IMR-90 (cell line): ENCODE measurements at regions not wholly inside any gene's neighbourhood (a gene's known extent, or its start where the extent isn't known, plus 50 kb on each side); places are given as distances from the start of the nearest gene placed in this dataset.

Source experiments
- ATAC-seq: fragments of 200-7000 bp; cut with Tn5 transposase; 2 replicates; pipeline ENCODE4 v1.9.1; 2020; ENCODE audit warnings: low read depth, mild to moderate bottlenecking, moderate library complexity
- BruUV-seq: library from RNA; stranded (reverse); fragments of 400-500 nt; replicated peaks from 2 replicates; lab custom pipeline; 2021; lab: Mats Ljungman, UMichigan
- CTCF ChIA-PET: fragments of 300-600 bp; formaldehyde crosslinking; extraction: SDS; loops from one replicate; lab custom pipeline; 2021; ENCODE audit warnings: antibody characterized with exemption; lab: Yijun Ruan, JAX
- POLR2A ChIA-PET: fragments of 300-600 bp; sonication (Branson Sonifier 250); formaldehyde crosslinking; loops from one replicate; lab custom pipeline; 2022; ENCODE audit warnings: antibody characterized with exemption; ENCODE audit not compliant: unreplicated experiment; lab: Charles Lee
- DNase-seq: peaks from one replicate; pipeline ENCODE4 v3.0.0; 2013
- H2AFZ ChIP-seq: replicated peaks from 2 replicates; pipeline ENCODE3; 2013; ENCODE audit warnings: low read length, mild to moderate bottlenecking; ENCODE audit not compliant: poor library complexity
- H2AK5ac ChIP-seq: 2 replicates; pipeline ENCODE4 v1.6.1; 2013; ENCODE audit warnings: low read depth, low read length, inconsistent platforms
- H2AK9ac ChIP-seq: replicated peaks from 2 replicates; pipeline ENCODE3; 2013; ENCODE audit warnings: mild to moderate bottlenecking, low read depth, low read length, moderate library complexity; ENCODE audit not compliant: poor library complexity
- H2BK120ac ChIP-seq: 2 replicates; pipeline ENCODE4 v1.6.1; 2013; ENCODE audit warnings: low read depth, low read length, inconsistent platforms
- H2BK15ac ChIP-seq: 3 replicates; pipeline ENCODE4 v1.6.1; 2013; ENCODE audit warnings: low read depth, low read length, inconsistent platforms
- H2BK20ac ChIP-seq: 2 replicates; pipeline ENCODE4 v1.6.1; 2013; ENCODE audit warnings: low read depth, mild to moderate bottlenecking, inconsistent platforms, low read length, moderate library complexity
- H2BK5ac ChIP-seq: 2 replicates; pipeline ENCODE4 v1.6.1; 2013; ENCODE audit warnings: mild to moderate bottlenecking, low read depth, low read length, inconsistent platforms; ENCODE audit not compliant: poor library complexity, severe bottlenecking
- H3K14ac ChIP-seq: replicated peaks from 2 replicates; pipeline ENCODE4 v1.6.1; 2013; ENCODE audit warnings: low read depth, low read length, inconsistent platforms
- H3K18ac ChIP-seq: 2 replicates; pipeline ENCODE4 v1.6.1; 2013; ENCODE audit warnings: low read depth, low read length, control low read depth
- H3K23ac ChIP-seq: 2 replicates; pipeline ENCODE4 v1.6.1; 2013; ENCODE audit warnings: low read depth, low read length, inconsistent platforms
- H3K27ac ChIP-seq: 2 replicates; pipeline ENCODE4 v1.5.1; 2013; ENCODE audit warnings: mild to moderate bottlenecking, control low read depth, low read length; ENCODE audit not compliant: insufficient read depth
- H3K27me3 ChIP-seq: 2 replicates; pipeline ENCODE4 v1.6.1; 2013; ENCODE audit warnings: low read length; ENCODE audit not compliant: control insufficient read depth, insufficient read depth
- H3K36me3 ChIP-seq: 2 replicates; pipeline ENCODE4 v1.6.1; 2013; ENCODE audit warnings: low read length, mixed read lengths; ENCODE audit not compliant: control insufficient read depth, insufficient read depth
- H3K4ac ChIP-seq: 2 replicates; pipeline ENCODE4 v1.6.1; 2013; ENCODE audit warnings: low read depth, low read length, inconsistent platforms
- H3K4me1 ChIP-seq: 2 replicates; pipeline ENCODE4 v1.6.1; 2013; ENCODE audit warnings: low read length, mixed read lengths; ENCODE audit not compliant: control insufficient read depth, insufficient read depth
- H3K4me2 ChIP-seq: 2 replicates; pipeline ENCODE4 v1.6.1; 2013; ENCODE audit warnings: low read depth, mild to moderate bottlenecking, control low read depth, low read length, moderate library complexity
- H3K4me3 ChIP-seq: 2 replicates; pipeline ENCODE4 v1.5.1; 2013; ENCODE audit warnings: low read depth, mild to moderate bottlenecking, control low read depth, low read length, moderate library complexity; ENCODE audit not compliant: insufficient read depth
- H3K56ac ChIP-seq: 2 replicates; pipeline ENCODE4 v1.6.1; 2013; ENCODE audit warnings: low read length, inconsistent platforms; ENCODE audit not compliant: insufficient read depth; ENCODE audit errors: extremely low read depth
- H3K79me1 ChIP-seq, 2 experiments: 2 replicates each; pipeline ENCODE4 v1.6.1; 2013; ENCODE audit warnings: low read length in 2 of 2, inconsistent platforms in 1 of 2, low read depth in 1 of 2
- H3K9ac ChIP-seq: 2 replicates; pipeline ENCODE4 v1.6.1; 2013; ENCODE audit warnings: low read depth, low read length, control low read depth
- H3K9me1 ChIP-seq: 2 replicates; pipeline ENCODE4 v1.6.1; 2013; ENCODE audit warnings: low read length, inconsistent platforms; ENCODE audit not compliant: insufficient read depth
- H3K9me3 ChIP-seq: 2 replicates; pipeline ENCODE4 v1.6.1; 2013; ENCODE audit warnings: low read length; ENCODE audit not compliant: control insufficient read depth, insufficient read depth
- H4K20me1 ChIP-seq: 2 replicates; pipeline ENCODE4 v1.6.1; 2013; ENCODE audit warnings: low read length, inconsistent platforms; ENCODE audit not compliant: insufficient read depth
- H4K5ac ChIP-seq: 2 replicates; pipeline ENCODE4 v1.6.1; 2013; ENCODE audit warnings: mild to moderate bottlenecking, low read depth, low read length, control low read depth
- H4K8ac ChIP-seq, 2 experiments: 2 replicates each; pipeline ENCODE4 v1.6.1; 2013; ENCODE audit warnings: low read depth in 2 of 2, low read length in 2 of 2, control low read depth in 1 of 2, inconsistent platforms in 1 of 2
- H4K91ac ChIP-seq: 2 replicates; pipeline ENCODE4 v1.6.1; 2013; ENCODE audit warnings: low read depth, low read length, inconsistent platforms; ENCODE audit not compliant: insufficient read depth
- BHLHE40 ChIP-seq: fragments of 150-350 bp; IDR thresholded peaks from 2 replicates; pipeline ENCODE4 v1.6.1; 2016; ENCODE audit warnings: mild to moderate bottlenecking, low read depth, low read length
- CEBPB ChIP-seq: IDR thresholded peaks from 2 replicates; pipeline ENCODE4 v1.6.1; 2012; ENCODE audit warnings: low read depth, low read length, improper control_type of control experiment
- CHD1 ChIP-seq: IDR thresholded peaks from 2 replicates; pipeline ENCODE4 v1.6.1; 2012; ENCODE audit warnings: low read depth, low read length, improper control_type of control experiment
- CTCF ChIP-seq: conservative IDR thresholded peaks from 2 replicates; pipeline ENCODE4 v1.5.1; 2012; ENCODE audit warnings: mild to moderate bottlenecking, low read depth, low read length, improper control_type of control experiment
- ELK1 ChIP-seq: fragments of 150-350 bp; IDR thresholded peaks from 2 replicates; pipeline ENCODE4 v1.6.1; 2016; ENCODE audit warnings: low read depth, mild to moderate bottlenecking, low read length, moderate library complexity, borderline replicate concordance
- FOS ChIP-seq: fragments of 150-350 bp; IDR thresholded peaks from 2 replicates; pipeline ENCODE4 v1.6.1; 2016; ENCODE audit warnings: low read depth, low read length
- MAFK ChIP-seq: IDR thresholded peaks from 2 replicates; pipeline ENCODE4 v1.6.1; 2012; ENCODE audit warnings: low read depth, low read length, improper control_type of control experiment
- MAZ ChIP-seq: IDR thresholded peaks from 2 replicates; pipeline ENCODE4 v1.6.1; 2012; ENCODE audit warnings: low read depth, mild to moderate bottlenecking, low read length, improper control_type of control experiment, moderate library complexity, borderline replicate concordance
- MXI1 ChIP-seq: IDR thresholded peaks from 2 replicates; pipeline ENCODE4 v1.6.1; 2012; ENCODE audit warnings: low read depth, mild to moderate bottlenecking, low read length, moderate library complexity, borderline replicate concordance
- NFE2L2 ChIP-seq: fragments of 150-350 bp; IDR thresholded peaks from 2 replicates; pipeline ENCODE4 v1.6.1; 2016; ENCODE audit warnings: low read depth, mild to moderate bottlenecking, low read length
- POLR2A ChIP-seq: IDR thresholded peaks from 2 replicates; pipeline ENCODE4 v1.6.1; 2012; ENCODE audit warnings: mild to moderate bottlenecking, low read depth, low read length
- RAD21 ChIP-seq: IDR thresholded peaks from 2 replicates; pipeline ENCODE4 v1.6.1; 2012; ENCODE audit warnings: low read length, improper control_type of control experiment
- RCOR1 ChIP-seq: IDR thresholded peaks from 2 replicates; pipeline ENCODE4 v1.6.1; 2012; ENCODE audit warnings: mild to moderate bottlenecking, low read length, improper control_type of control experiment; ENCODE audit not compliant: insufficient replicate concordance
- RFX5 ChIP-seq: IDR thresholded peaks from 2 replicates; pipeline ENCODE4 v1.8.0; 2012; ENCODE audit warnings: low read depth, mild to moderate bottlenecking, low read length, moderate library complexity
- SMC3 ChIP-seq: fragments of 150-350 bp; IDR thresholded peaks from 2 replicates; pipeline ENCODE4 v1.6.1; 2016; ENCODE audit warnings: low read depth, mild to moderate bottlenecking, antibody characterized with exemption, low read length, moderate library complexity
- USF2 ChIP-seq: fragments of 150-350 bp; IDR thresholded peaks from 2 replicates; pipeline ENCODE4 v1.6.1; 2017; ENCODE audit warnings: mild to moderate bottlenecking, antibody characterized with exemption, low read length, low read depth
- WGBS, 2 experiments: methylation state at CpG; one replicate each; pipeline versions ENCODE4 v1.1.5 to v1.1.7; 2013; ENCODE audit warnings: missing lambda C conversion rate in 2 of 2; ENCODE audit not compliant: insufficient read length in 1 of 2; ENCODE audit errors: extremely low coverage in 2 of 2; 5-methylcytosine and 5-hydroxymethylcytosine counted together
- dilution Hi-C: fragments of 300-500 bp; cut with HindIII; formaldehyde crosslinking; loops from one replicate; pipeline ENCODE4 v1.14.3; 2018; ENCODE audit warnings: low sequenced_read_pairs; ENCODE audit not compliant: unreplicated experiment
- in situ Hi-C: fragments of 300-500 bp; cut with MboI; formaldehyde crosslinking; loops from 3 replicates; pipeline ENCODE4 v1.14.3; 2019; ENCODE audit warnings: low sequenced_read_pairs, inconsistent platforms, mixed read lengths
- intact Hi-C: fragments of 100-400 bp; cut with micrococcal nuclease; formaldehyde crosslinking; loops from 2 replicates; pipeline ENCODE4 v1.10.0; 2022

- H2BK120ac ChIP-seq: no peak overlapping the region
- no TSS peak for BruUV-seq
- H3K36me3 ChIP-seq: no peaks in the 10 kb centered on the region
- H2AFZ ChIP-seq: peak overlapping the region; percentile 59
- H3K9ac ChIP-seq: no peak overlapping the region
- H2BK20ac ChIP-seq: no peak overlapping the region
- DNase-seq (peak; percentile 56), ATAC-seq (no peak)
- H2AK5ac ChIP-seq: no peak overlapping the region
- no peak overlapping the region for H3K4me3 ChIP-seq
- no peak overlapping the region for H3K27ac ChIP-seq
- H2BK15ac ChIP-seq: no peak overlapping the region
- H3K9me1 ChIP-seq: no peaks in the 10 kb centered on the region
- no peaks in the 10 kb centered on the region for H3K4me1 ChIP-seq
- no peak overlapping the region for H3K18ac ChIP-seq
- H2AK9ac ChIP-seq: no peak overlapping the region
- dilution Hi-C loops (no loop called here), in situ Hi-C loops (no loop called here), intact Hi-C loops (no loop called here)
- H3K56ac ChIP-seq: no peak overlapping the region
- H2BK5ac ChIP-seq: no peak overlapping the region
- H3K27me3 ChIP-seq: no peaks in the 10 kb centered on the region
- H4K5ac ChIP-seq: no peak overlapping the region
- H3K4ac ChIP-seq: no peak overlapping the region
- H3K14ac ChIP-seq: no peak overlapping the region
- TF ChIP-seq CEBPB (no peak), SMC3 (no peak), FOS (no peak), RFX5 (no peak), ELK1 (no peak), CHD1 (no peak), BHLHE40 (no peak), RCOR1 (no peak), USF2 (no peak), MAZ (no peak), CTCF (no peak), MXI1 (no peak), NFE2L2 (no peak), RAD21 (no peak), MAFK (no peak), POLR2A (no peak)
- ChIA-PET CTCF (no interaction called here), POLR2A (no interaction called here)
- no peak overlapping the region for H4K8ac ChIP-seq
- no peak overlapping the region for H3K23ac ChIP-seq
- no peak overlapping the region for H4K91ac ChIP-seq
- no CpG with 5 or more reads among the region's 6 CpGs for whole genome bisulfite sequencing, 2 experiments
- H3K79me1 ChIP-seq: no peaks in the 10 kb centered on the region
- no peaks in the 10 kb centered on the region for H3K9me3 ChIP-seq
- H4K20me1 ChIP-seq: no peaks in the 10 kb centered on the region
- H3K4me2 ChIP-seq: no peak overlapping the region
Observed at GRCh38 chr5:125117566-125117965, 371.1 kb upstream of the ZNF608 start.
